Left cardiac atrium (tissue), 4 donors: ENCODE measurements at regions not wholly inside any gene's neighbourhood (a gene's known extent, or its start where the extent isn't known, plus 50 kb on each side); places are given as distances from the start of the nearest gene placed in this dataset.

ENCODE experiments used
- ATAC-seq, 2 donors: fragments of 200-7000 bp; cut with Tn5 transposase; one replicate each; pipeline ENCODE4 v1.9.1; 2020; ENCODE audit warnings: mild to moderate bottlenecking in 2 of 2, moderate library complexity in 2 of 2
- DNase-seq: peaks from one replicate; pipeline ENCODE4 v3.0.0-alpha.2; 2020
- intact Hi-C, 2 donors: fragments of 100-400 bp; cut with DNase I; formaldehyde crosslinking; loops; one replicate each; pipeline versions ENCODE4 v1.14.1 to v1.15.1; 2022 to 2023
- donor health status: DM: no; HTN: yes; CAD: no.
- donor health status: DM: no; HTN: yes; CAD: no; lungs with severe emphysema.
- donor health status: DM: yes; HTN: yes; CAD: no.
- donor health status: Dilated cardiomyopathy.

GRCh38 chr6:21994821-21995220, 302.0 kb downstream of the PRL start:
- intact Hi-C loops: no loop called here
- ATAC-seq (no peak), DNase-seq (no peak)

GRCh38 chr6:21995318-21995717, 301.5 kb downstream of the PRL start:
- intact Hi-C loops: no loop called here
- no peak for ATAC-seq
- no peak for DNase-seq

GRCh38 chr6:21996425-21997118, 300.3 kb downstream of the PRL start:
- intact Hi-C loops: no loop called here
- peak in 1 of 2 donors; percentile 19 for ATAC-seq
- DNase-seq: no peak

- no peak for DNase-seq
- intact Hi-C loops: no loop called here
These were observed 299.5 kb downstream of the PRL start for GRCh38 chr6:21997119-21998037.

GRCh38 chr6:21998582-21998981, 298.3 kb downstream of the PRL start:
- intact Hi-C loops: no loop called here
- DNase-seq (no peak), ATAC-seq (no peak)

More at GRCh38 chr6:21997119-21998037, 299.5 kb downstream of the PRL start:
- peak in 1 of 2 donors; percentile 19 for ATAC-seq

GRCh38 chr6:21999012-21999528, 297.8 kb downstream of the PRL start:
- DNase-seq: no peak
- peak; percentile 38 to 71 for ATAC-seq
- intact Hi-C loops: no loop called here

- ATAC-seq (no peak), DNase-seq (no peak)
- intact Hi-C loops: no loop called here
These were observed 297.1 kb downstream of the PRL start for GRCh38 chr6:21999741-22000140.

- ATAC-seq: peak; percentile 23 to 65
These were observed 295.3 kb downstream of the PRL start for GRCh38 chr6:22001396-22002027.

GRCh38 chr6:22003287-22003686, 293.5 kb downstream of the PRL start:
- no peak for DNase-seq
- intact Hi-C loops: no loop called here
- no peak for ATAC-seq

More at GRCh38 chr6:22001396-22002027, 295.3 kb downstream of the PRL start:
- DNase-seq: no peak
- intact Hi-C loops: no loop called here

GRCh38 chr6:22006795-22007194, 290.0 kb downstream of the PRL start:
- ATAC-seq (no peak), DNase-seq (no peak)
- intact Hi-C loops: no loop called here

GRCh38 chr6:22007469-22007868, 289.4 kb downstream of the PRL start:
- DNase-seq (no peak), ATAC-seq (no peak)
- intact Hi-C loops: no loop called here

GRCh38 chr6:22008248-22008836, 288.5 kb downstream of the PRL start:
- DNase-seq (no peak), ATAC-seq (no peak)
- intact Hi-C loops: no loop called here

GRCh38 chr6:22010102-22010501, 286.7 kb downstream of the PRL start:
- intact Hi-C loops: no loop called here
- ATAC-seq (no peak), DNase-seq (no peak)

- DNase-seq (no peak), ATAC-seq (no peak)
- intact Hi-C loops: no loop called here
These were observed 281.6 kb downstream of the PRL start for GRCh38 chr6:22015216-22015615.

GRCh38 chr6:22015944-22016343, 280.9 kb downstream of the PRL start:
- intact Hi-C loops: no loop called here
- no peak for ATAC-seq
- no peak for DNase-seq

- ATAC-seq (no peak), DNase-seq (no peak)
- intact Hi-C loops: no loop called here
These were observed 279.6 kb downstream of the PRL start for GRCh38 chr6:22017272-22017671.

GRCh38 chr6:22017766-22018165, 279.1 kb downstream of the PRL start:
- DNase-seq: no peak
- no peak for ATAC-seq
- intact Hi-C loops: no loop called here

GRCh38 chr6:22019857-22020256, 277.0 kb downstream of the PRL start:
- DNase-seq (no peak), ATAC-seq (no peak)
- intact Hi-C loops: no loop called here

- intact Hi-C loops: no loop called here
- ATAC-seq (no peak), DNase-seq (no peak)
These were observed 276.4 kb downstream of the PRL start for GRCh38 chr6:22020299-22021003.
